WTC11 (cell line): ENCODE measurements at regions not wholly inside any gene's neighbourhood (a gene's known extent, or its start where the extent isn't known, plus 50 kb on each side); places are given as distances from the start of the nearest gene placed in this dataset.

Experiments
- ATAC-seq: fragments of 200-7000 bp; cut with Tn5 transposase; 2 replicates; pipeline ENCODE4 v1.10.0; 2021; ENCODE audit warnings: mild to moderate bottlenecking, moderate library complexity
- CTCF ChIA-PET: fragments of 300-600 bp; sonication (Branson Sonifier 250); formaldehyde crosslinking; loops from one replicate; lab custom pipeline; 2021; ENCODE audit warnings: antibody characterized with exemption; lab: Charles Lee
- POLR2A ChIA-PET: fragments of 350-600 bp; sonication (Branson Sonifier 250); formaldehyde crosslinking; loops from one replicate; lab custom pipeline; 2021; ENCODE audit warnings: antibody characterized with exemption; lab: Charles Lee
- DNase-seq: peaks from one replicate; pipeline ENCODE4 v3.0.0; 2021; ENCODE audit warnings: low spot score
- H3K27ac Mint-ChIP-seq: 2 replicates; pipeline ENCODE4 v1.8.0; 2021; ENCODE audit warnings: mixed read lengths
- H3K27me3 Mint-ChIP-seq: 2 replicates; pipeline ENCODE4 v1.8.0; 2021; ENCODE audit warnings: low read depth, mild to moderate bottlenecking, moderate library complexity, mixed read lengths
- H3K36me3 Mint-ChIP-seq: 2 replicates; pipeline ENCODE4 v1.8.0; 2021; ENCODE audit warnings: mixed read lengths
- H3K4me1 Mint-ChIP-seq: 2 replicates; pipeline ENCODE4 v1.8.0; 2022; ENCODE audit warnings: mixed read lengths
- H3K4me3 Mint-ChIP-seq: 2 replicates; pipeline ENCODE4 v1.8.0; 2021; ENCODE audit warnings: mild to moderate bottlenecking, moderate library complexity, mixed read lengths
- H3K9me3 Mint-ChIP-seq: 2 replicates; pipeline ENCODE4 v1.8.0; 2021; ENCODE audit warnings: mixed read lengths
- MXD4 ChIP-seq: fragments of 250-450 bp; sonication (Bioruptor Pico); IDR thresholded peaks from 2 replicates; pipeline ENCODE4 v1.8.0; 2021; ENCODE audit warnings: mild to moderate bottlenecking, moderate library complexity, borderline replicate concordance
- TP53 ChIP-seq: sonication (generic); formaldehyde crosslinking; IDR thresholded peaks from 2 replicates; pipeline ENCODE4 v1.8.1; 2023; ENCODE audit warnings: mild to moderate bottlenecking, missing genetic modification reagents
- ZNF121 ChIP-seq: sonication (generic); formaldehyde crosslinking; IDR thresholded peaks from 2 replicates; pipeline ENCODE4 v1.8.0; 2023; ENCODE audit warnings: missing genetic modification reagents
- ZNF138 ChIP-seq: sonication (generic); formaldehyde crosslinking; conservative IDR thresholded peaks from 2 replicates; pipeline ENCODE4 v1.8.1; 2022; ENCODE audit warnings: mild to moderate bottlenecking, moderate library complexity, missing genetic modification reagents
- ZNF317 ChIP-seq: sonication (generic); formaldehyde crosslinking; IDR thresholded peaks from 2 replicates; pipeline ENCODE4 v1.8.1; 2023; ENCODE audit warnings: low read depth, mild to moderate bottlenecking, moderate library complexity, missing genetic modification reagents, borderline replicate concordance
- ZNF671 ChIP-seq: fragments of 250-450 bp; sonication (Bioruptor Pico); IDR thresholded peaks from 2 replicates; pipeline ENCODE4 v1.8.0; 2021; ENCODE audit warnings: mild to moderate bottlenecking
- TF ChIP-seq, protein P1 (sequence below): fragments of 250-450 bp; sonication (Bioruptor Pico); IDR thresholded peaks from 2 replicates; pipeline ENCODE4 v1.9.0; 2021; ENCODE audit warnings: mild to moderate bottlenecking, borderline replicate concordance
- TF ChIP-seq, protein P2 (sequence below): sonication (generic); formaldehyde crosslinking; IDR thresholded peaks from 2 replicates; pipeline ENCODE4 v1.8.0; 2023; ENCODE audit warnings: missing genetic modification reagents
- TF ChIP-seq, protein P3 (sequence below): fragments of 250-450 bp; sonication (Bioruptor Pico); IDR thresholded peaks from 2 replicates; pipeline ENCODE4 v1.9.0; 2021; ENCODE audit warnings: mild to moderate bottlenecking
- TF ChIP-seq, protein P4 (sequence below): fragments of 250-450 bp; sonication (Bioruptor Pico); IDR thresholded peaks from 2 replicates; pipeline ENCODE4 v2.1.2; 2022; ENCODE audit warnings: mild to moderate bottlenecking, moderate library complexity
- TF ChIP-seq, protein P5 (sequence below): sonication (generic); formaldehyde crosslinking; IDR thresholded peaks from 2 replicates; pipeline ENCODE4 v1.8.0; 2022; ENCODE audit warnings: missing genetic modification reagents
- TF ChIP-seq, protein P6 (sequence below): fragments of 250-450 bp; sonication (Bioruptor Pico); IDR thresholded peaks from 2 replicates; pipeline ENCODE4 v1.8.0; 2021; ENCODE audit warnings: mild to moderate bottlenecking
- TF ChIP-seq, protein P7 (sequence below): sonication (generic); formaldehyde crosslinking; IDR thresholded peaks from 2 replicates; pipeline ENCODE4 v1.8.0; 2022; ENCODE audit warnings: mild to moderate bottlenecking, missing genetic modification reagents
- TF ChIP-seq, protein P8 (sequence below): sonication (generic); formaldehyde crosslinking; conservative IDR thresholded peaks from 2 replicates; pipeline ENCODE4 v1.8.1; 2022; ENCODE audit warnings: mild to moderate bottlenecking, missing genetic modification reagents
- TF ChIP-seq, protein P9 (sequence below): sonication (generic); formaldehyde crosslinking; IDR thresholded peaks from 2 replicates; pipeline ENCODE4 v1.8.1; 2023; ENCODE audit warnings: mild to moderate bottlenecking, missing genetic modification reagents
- TF ChIP-seq, protein P10 (sequence below): fragments of 250-450 bp; sonication (Bioruptor Pico); IDR thresholded peaks from 2 replicates; pipeline ENCODE4 v1.9.0; 2021; ENCODE audit warnings: mild to moderate bottlenecking
- TF ChIP-seq, protein P11 (sequence below): sonication (generic); formaldehyde crosslinking; IDR thresholded peaks from 2 replicates; pipeline ENCODE4 v1.8.1; 2023; ENCODE audit warnings: mild to moderate bottlenecking, missing genetic modification reagents, moderate library complexity

DNA sequence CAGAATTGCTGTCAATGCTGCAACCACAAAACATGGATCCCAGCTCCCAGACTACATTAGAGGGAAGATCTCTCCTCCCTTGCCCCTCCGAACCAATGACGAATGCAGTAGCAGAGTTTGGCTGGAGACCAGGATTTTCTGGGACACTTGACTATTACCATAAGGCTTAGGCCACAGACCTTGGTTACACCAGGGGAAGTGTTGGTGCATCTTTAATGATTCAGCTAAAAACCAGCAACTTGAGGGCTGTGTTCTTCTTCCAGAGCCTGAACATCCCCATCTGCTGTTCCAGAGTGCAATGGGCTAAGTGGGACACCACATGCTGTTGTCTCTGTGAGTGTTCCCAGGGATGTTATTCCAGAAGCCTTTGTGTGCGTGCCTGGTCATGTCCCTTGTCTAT is 528.2 kb downstream of the LMO7 start (continued):
- TF ChIP-seq, protein P1, sequence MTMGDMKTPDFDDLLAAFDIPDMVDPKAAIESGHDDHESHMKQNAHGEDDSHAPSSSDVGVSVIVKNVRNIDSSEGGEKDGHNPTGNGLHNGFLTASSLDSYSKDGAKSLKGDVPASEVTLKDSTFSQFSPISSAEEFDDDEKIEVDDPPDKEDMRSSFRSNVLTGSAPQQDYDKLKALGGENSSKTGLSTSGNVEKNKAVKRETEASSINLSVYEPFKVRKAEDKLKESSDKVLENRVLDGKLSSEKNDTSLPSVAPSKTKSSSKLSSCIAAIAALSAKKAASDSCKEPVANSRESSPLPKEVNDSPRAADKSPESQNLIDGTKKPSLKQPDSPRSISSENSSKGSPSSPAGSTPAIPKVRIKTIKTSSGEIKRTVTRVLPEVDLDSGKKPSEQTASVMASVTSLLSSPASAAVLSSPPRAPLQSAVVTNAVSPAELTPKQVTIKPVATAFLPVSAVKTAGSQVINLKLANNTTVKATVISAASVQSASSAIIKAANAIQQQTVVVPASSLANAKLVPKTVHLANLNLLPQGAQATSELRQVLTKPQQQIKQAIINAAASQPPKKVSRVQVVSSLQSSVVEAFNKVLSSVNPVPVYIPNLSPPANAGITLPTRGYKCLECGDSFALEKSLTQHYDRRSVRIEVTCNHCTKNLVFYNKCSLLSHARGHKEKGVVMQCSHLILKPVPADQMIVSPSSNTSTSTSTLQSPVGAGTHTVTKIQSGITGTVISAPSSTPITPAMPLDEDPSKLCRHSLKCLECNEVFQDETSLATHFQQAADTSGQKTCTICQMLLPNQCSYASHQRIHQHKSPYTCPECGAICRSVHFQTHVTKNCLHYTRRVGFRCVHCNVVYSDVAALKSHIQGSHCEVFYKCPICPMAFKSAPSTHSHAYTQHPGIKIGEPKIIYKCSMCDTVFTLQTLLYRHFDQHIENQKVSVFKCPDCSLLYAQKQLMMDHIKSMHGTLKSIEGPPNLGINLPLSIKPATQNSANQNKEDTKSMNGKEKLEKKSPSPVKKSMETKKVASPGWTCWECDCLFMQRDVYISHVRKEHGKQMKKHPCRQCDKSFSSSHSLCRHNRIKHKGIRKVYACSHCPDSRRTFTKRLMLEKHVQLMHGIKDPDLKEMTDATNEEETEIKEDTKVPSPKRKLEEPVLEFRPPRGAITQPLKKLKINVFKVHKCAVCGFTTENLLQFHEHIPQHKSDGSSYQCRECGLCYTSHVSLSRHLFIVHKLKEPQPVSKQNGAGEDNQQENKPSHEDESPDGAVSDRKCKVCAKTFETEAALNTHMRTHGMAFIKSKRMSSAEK (CRISPR knock-in tag): no peak
- no peak for TF ChIP-seq MXD4 (CRISPR knock-in tag)
- TF ChIP-seq, protein P2, sequence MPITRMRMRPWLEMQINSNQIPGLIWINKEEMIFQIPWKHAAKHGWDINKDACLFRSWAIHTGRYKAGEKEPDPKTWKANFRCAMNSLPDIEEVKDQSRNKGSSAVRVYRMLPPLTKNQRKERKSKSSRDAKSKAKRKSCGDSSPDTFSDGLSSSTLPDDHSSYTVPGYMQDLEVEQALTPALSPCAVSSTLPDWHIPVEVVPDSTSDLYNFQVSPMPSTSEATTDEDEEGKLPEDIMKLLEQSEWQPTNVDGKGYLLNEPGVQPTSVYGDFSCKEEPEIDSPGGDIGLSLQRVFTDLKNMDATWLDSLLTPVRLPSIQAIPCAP (CRISPR knock-in tag): no peak
- TF ChIP-seq, protein P3, sequence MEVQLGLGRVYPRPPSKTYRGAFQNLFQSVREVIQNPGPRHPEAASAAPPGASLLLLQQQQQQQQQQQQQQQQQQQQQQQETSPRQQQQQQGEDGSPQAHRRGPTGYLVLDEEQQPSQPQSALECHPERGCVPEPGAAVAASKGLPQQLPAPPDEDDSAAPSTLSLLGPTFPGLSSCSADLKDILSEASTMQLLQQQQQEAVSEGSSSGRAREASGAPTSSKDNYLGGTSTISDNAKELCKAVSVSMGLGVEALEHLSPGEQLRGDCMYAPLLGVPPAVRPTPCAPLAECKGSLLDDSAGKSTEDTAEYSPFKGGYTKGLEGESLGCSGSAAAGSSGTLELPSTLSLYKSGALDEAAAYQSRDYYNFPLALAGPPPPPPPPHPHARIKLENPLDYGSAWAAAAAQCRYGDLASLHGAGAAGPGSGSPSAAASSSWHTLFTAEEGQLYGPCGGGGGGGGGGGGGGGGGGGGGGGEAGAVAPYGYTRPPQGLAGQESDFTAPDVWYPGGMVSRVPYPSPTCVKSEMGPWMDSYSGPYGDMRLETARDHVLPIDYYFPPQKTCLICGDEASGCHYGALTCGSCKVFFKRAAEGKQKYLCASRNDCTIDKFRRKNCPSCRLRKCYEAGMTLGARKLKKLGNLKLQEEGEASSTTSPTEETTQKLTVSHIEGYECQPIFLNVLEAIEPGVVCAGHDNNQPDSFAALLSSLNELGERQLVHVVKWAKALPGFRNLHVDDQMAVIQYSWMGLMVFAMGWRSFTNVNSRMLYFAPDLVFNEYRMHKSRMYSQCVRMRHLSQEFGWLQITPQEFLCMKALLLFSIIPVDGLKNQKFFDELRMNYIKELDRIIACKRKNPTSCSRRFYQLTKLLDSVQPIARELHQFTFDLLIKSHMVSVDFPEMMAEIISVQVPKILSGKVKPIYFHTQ (CRISPR knock-in tag): no peak
- TF ChIP-seq ZNF317 (CRISPR knock-in tag): no peak

DNA sequence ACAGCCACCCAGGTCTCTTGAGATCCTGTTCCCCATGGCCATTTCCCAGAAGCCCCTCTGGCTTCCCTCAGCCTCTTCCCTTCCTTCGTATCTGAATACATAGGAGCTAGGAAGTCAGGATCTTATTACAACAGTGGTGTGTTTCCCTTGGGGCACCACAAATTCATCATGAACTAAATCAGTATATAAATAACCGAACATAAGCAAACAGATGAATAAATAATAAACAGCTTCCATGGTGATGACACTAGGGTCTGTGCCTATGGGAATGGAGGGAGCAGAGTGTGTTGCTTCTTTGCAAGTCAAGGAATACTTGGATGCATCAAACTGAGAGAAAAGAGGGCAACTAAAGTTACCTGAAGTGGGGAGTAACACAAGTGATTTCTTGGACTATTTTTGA is 527.6 kb downstream of the LMO7 start:
- Mint-ChIP-seq H3K27ac (no peak overlapping the region), H3K36me3 (no peaks in the 10 kb centered on the region), H3K9me3 (no peaks in the 10 kb centered on the region), H3K27me3 (no peaks in the 10 kb centered on the region), H3K4me1 (peaks cover 3% of the 10 kb centered on the region; the same call in 1 of the 2 replicates), H3K4me3 (no peak overlapping the region)
- DNase-seq (no peak), ATAC-seq (no peak)
- CTCF ChIA-PET: no interaction called here
- POLR2A ChIA-PET: no interaction called here
- TF ChIP-seq, protein P4, sequence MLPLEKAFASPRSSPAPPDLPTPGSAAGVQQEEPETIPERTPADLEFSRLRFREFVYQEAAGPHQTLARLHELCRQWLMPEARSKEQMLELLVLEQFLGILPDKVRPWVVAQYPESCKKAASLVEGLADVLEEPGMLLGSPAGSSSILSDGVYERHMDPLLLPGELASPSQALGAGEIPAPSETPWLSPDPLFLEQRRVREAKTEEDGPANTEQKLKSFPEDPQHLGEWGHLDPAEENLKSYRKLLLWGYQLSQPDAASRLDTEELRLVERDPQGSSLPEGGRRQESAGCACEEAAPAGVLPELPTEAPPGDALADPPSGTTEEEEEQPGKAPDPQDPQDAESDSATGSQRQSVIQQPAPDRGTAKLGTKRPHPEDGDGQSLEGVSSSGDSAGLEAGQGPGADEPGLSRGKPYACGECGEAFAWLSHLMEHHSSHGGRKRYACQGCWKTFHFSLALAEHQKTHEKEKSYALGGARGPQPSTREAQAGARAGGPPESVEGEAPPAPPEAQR (CRISPR knock-in tag): no peak
- TF ChIP-seq ZNF138: no peak
- TF ChIP-seq, protein P5, sequence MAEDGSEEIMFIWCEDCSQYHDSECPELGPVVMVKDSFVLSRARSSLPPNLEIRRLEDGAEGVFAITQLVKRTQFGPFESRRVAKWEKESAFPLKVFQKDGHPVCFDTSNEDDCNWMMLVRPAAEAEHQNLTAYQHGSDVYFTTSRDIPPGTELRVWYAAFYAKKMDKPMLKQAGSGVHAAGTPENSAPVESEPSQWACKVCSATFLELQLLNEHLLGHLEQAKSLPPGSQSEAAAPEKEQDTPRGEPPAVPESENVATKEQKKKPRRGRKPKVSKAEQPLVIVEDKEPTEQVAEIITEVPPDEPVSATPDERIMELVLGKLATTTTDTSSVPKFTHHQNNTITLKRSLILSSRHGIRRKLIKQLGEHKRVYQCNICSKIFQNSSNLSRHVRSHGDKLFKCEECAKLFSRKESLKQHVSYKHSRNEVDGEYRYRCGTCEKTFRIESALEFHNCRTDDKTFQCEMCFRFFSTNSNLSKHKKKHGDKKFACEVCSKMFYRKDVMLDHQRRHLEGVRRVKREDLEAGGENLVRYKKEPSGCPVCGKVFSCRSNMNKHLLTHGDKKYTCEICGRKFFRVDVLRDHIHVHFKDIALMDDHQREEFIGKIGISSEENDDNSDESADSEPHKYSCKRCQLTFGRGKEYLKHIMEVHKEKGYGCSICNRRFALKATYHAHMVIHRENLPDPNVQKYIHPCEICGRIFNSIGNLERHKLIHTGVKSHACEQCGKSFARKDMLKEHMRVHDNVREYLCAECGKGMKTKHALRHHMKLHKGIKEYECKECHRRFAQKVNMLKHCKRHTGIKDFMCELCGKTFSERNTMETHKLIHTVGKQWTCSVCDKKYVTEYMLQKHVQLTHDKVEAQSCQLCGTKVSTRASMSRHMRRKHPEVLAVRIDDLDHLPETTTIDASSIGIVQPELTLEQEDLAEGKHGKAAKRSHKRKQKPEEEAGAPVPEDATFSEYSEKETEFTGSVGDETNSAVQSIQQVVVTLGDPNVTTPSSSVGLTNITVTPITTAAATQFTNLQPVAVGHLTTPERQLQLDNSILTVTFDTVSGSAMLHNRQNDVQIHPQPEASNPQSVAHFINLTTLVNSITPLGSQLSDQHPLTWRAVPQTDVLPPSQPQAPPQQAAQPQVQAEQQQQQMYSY (CRISPR knock-in tag): no peak
- TF ChIP-seq, protein P6, sequence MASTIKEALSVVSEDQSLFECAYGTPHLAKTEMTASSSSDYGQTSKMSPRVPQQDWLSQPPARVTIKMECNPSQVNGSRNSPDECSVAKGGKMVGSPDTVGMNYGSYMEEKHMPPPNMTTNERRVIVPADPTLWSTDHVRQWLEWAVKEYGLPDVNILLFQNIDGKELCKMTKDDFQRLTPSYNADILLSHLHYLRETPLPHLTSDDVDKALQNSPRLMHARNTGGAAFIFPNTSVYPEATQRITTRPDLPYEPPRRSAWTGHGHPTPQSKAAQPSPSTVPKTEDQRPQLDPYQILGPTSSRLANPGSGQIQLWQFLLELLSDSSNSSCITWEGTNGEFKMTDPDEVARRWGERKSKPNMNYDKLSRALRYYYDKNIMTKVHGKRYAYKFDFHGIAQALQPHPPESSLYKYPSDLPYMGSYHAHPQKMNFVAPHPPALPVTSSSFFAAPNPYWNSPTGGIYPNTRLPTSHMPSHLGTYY (CRISPR knock-in tag): no peak
- TF ChIP-seq, protein P7, sequence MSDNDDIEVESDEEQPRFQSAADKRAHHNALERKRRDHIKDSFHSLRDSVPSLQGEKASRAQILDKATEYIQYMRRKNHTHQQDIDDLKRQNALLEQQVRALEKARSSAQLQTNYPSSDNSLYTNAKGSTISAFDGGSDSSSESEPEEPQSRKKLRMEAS (CRISPR knock-in tag): no peak
- TF ChIP-seq ZNF121: no peak
- TF ChIP-seq, protein P8, sequence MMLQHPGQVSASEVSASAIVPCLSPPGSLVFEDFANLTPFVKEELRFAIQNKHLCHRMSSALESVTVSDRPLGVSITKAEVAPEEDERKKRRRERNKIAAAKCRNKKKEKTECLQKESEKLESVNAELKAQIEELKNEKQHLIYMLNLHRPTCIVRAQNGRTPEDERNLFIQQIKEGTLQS (CRISPR knock-in tag): no peak
- TF ChIP-seq TP53 (CRISPR knock-in tag): no peak
- TF ChIP-seq, protein P9, sequence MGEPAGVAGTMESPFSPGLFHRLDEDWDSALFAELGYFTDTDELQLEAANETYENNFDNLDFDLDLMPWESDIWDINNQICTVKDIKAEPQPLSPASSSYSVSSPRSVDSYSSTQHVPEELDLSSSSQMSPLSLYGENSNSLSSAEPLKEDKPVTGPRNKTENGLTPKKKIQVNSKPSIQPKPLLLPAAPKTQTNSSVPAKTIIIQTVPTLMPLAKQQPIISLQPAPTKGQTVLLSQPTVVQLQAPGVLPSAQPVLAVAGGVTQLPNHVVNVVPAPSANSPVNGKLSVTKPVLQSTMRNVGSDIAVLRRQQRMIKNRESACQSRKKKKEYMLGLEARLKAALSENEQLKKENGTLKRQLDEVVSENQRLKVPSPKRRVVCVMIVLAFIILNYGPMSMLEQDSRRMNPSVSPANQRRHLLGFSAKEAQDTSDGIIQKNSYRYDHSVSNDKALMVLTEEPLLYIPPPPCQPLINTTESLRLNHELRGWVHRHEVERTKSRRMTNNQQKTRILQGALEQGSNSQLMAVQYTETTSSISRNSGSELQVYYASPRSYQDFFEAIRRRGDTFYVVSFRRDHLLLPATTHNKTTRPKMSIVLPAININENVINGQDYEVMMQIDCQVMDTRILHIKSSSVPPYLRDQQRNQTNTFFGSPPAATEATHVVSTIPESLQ: no peak
- TF ChIP-seq, protein P10, sequence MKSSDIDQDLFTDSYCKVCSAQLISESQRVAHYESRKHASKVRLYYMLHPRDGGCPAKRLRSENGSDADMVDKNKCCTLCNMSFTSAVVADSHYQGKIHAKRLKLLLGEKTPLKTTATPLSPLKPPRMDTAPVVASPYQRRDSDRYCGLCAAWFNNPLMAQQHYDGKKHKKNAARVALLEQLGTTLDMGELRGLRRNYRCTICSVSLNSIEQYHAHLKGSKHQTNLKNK: no peak
- TF ChIP-seq ZNF671 (CRISPR knock-in tag): no peak
- TF ChIP-seq, protein P11, sequence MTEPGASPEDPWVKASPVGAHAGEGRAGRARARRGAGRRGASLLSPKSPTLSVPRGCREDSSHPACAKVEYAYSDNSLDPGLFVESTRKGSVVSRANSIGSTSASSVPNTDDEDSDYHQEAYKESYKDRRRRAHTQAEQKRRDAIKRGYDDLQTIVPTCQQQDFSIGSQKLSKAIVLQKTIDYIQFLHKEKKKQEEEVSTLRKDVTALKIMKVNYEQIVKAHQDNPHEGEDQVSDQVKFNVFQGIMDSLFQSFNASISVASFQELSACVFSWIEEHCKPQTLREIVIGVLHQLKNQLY: no peak
